Keratinocyte (primary cell): ENCODE measurements at regions not wholly inside any gene's neighbourhood (a gene's known extent, or its start where the extent isn't known, plus 50 kb on each side); places are given as distances from the start of the nearest gene placed in this dataset.

Experiments used
- DNase-seq: peaks from one replicate; pipeline ENCODE4 v3.0.0-alpha.2; 2011; ENCODE audit warnings: low read depth, missing footprints, low spot score
- FAIRE-seq: peaks from 2 replicates; lab custom pipeline; 2011; peaks lifted over from hg19 to GRCh38; lab: Jason Lieb, UNC
- H2AFZ ChIP-seq: 2 replicates; pipeline ENCODE4 v1.6.0; 2012; ENCODE audit warnings: low read length, control low read depth, inconsistent platforms; ENCODE audit not compliant: control insufficient read depth
- H3K27ac ChIP-seq: 2 replicates; pipeline ENCODE4 v1.5.1; 2011; ENCODE audit warnings: low read length; ENCODE audit not compliant: control insufficient read depth, insufficient read depth
- H3K27me3 ChIP-seq: 3 replicates; pipeline ENCODE4 v1.6.0; 2011; ENCODE audit warnings: low read length; ENCODE audit not compliant: control insufficient read depth, insufficient read depth; ENCODE audit errors: extremely low read depth
- H3K36me3 ChIP-seq, 2 experiments: 2 replicates in 1 of 2; 3 replicates in 1 of 2; pipeline ENCODE4 v1.5.1; 2011; ENCODE audit warnings: low read length in 2 of 2, mild to moderate bottlenecking in 1 of 2; ENCODE audit not compliant: control insufficient read depth in 2 of 2, insufficient read depth in 2 of 2; ENCODE audit errors: extremely low read depth in 1 of 2
- H3K4me1 ChIP-seq: 3 replicates; pipeline ENCODE4 v1.5.1; 2011; ENCODE audit warnings: low read length; ENCODE audit not compliant: control insufficient read depth, insufficient read depth; ENCODE audit errors: extremely low read depth
- H3K4me2 ChIP-seq: 3 replicates; pipeline ENCODE4 v1.6.0; 2011; ENCODE audit warnings: low read depth, low read length; ENCODE audit not compliant: control insufficient read depth, insufficient read depth; ENCODE audit errors: extremely low read depth
- H3K4me3 ChIP-seq, 3 experiments: fragments of 200-600 bp in 1 of 3; sonication (generic) in 1 of 3; 2 replicates in 2 of 3; 3 replicates in 1 of 3; pipeline ENCODE4 v1.5.1; 2011 to 2016; ENCODE audit warnings: low read length in 3 of 3, mild to moderate bottlenecking in 3 of 3, control low read depth in 2 of 3, inconsistent platforms in 1 of 3, low read depth in 1 of 3, mixed read lengths in 1 of 3, mixed run types in 1 of 3, moderate library complexity in 1 of 3; ENCODE audit not compliant: control insufficient read depth in 2 of 3, insufficient read depth in 2 of 3; ENCODE audit errors: extremely low read depth in 1 of 3
- H3K79me2 ChIP-seq: 2 replicates; pipeline ENCODE4 v1.6.0; 2012; ENCODE audit warnings: low read length; ENCODE audit not compliant: control insufficient read depth, insufficient read depth
- H3K9ac ChIP-seq: 3 replicates; pipeline ENCODE4 v1.6.0; 2011; ENCODE audit warnings: low read length; ENCODE audit not compliant: control insufficient read depth, insufficient read depth; ENCODE audit errors: extremely low read depth
- H3K9me1 ChIP-seq: 3 replicates; pipeline ENCODE4 v1.6.0; 2011; ENCODE audit warnings: low read length; ENCODE audit not compliant: control insufficient read depth, insufficient read depth; ENCODE audit errors: extremely low read depth
- H3K9me3 ChIP-seq: 2 replicates; pipeline ENCODE4 v1.5.1; 2012; ENCODE audit warnings: low read depth, low read length; ENCODE audit not compliant: control insufficient read depth
- H4K20me1 ChIP-seq: 3 replicates; pipeline ENCODE4 v1.6.0; 2011; ENCODE audit warnings: low read length; ENCODE audit not compliant: control insufficient read depth, insufficient read depth; ENCODE audit errors: extremely low read depth
- CTCF ChIP-seq, 3 experiments: IDR thresholded peaks in 1 of 3; conservative IDR thresholded peaks in 1 of 3; optimal IDR thresholded peaks in 1 of 3; 2 replicates in 2 of 3; 3 replicates in 1 of 3; pipeline versions ENCODE3 to v1.5.1; 2011; ENCODE audit warnings: low read length in 3 of 3, mild to moderate bottlenecking in 3 of 3, moderate library complexity in 2 of 3, control low read depth in 1 of 3, inconsistent platforms in 1 of 3; ENCODE audit not compliant: insufficient read depth in 2 of 3; ENCODE audit errors: extremely low read depth in 1 of 3
- EZH2 ChIP-seq: IDR thresholded peaks from one replicate; pipeline ENCODE4 v1.6.1; 2012; ENCODE audit warnings: inconsistent platforms, mild to moderate bottlenecking, low read length, moderate library complexity
- dilution Hi-C: fragments of 300-500 bp; cut with MboI; formaldehyde crosslinking; loops from one replicate; pipeline ENCODE4 v1.7.0; 2020; ENCODE audit warnings: low sequenced_read_pairs; ENCODE audit not compliant: extremely low pct_ligation_motif_present

DNA sequence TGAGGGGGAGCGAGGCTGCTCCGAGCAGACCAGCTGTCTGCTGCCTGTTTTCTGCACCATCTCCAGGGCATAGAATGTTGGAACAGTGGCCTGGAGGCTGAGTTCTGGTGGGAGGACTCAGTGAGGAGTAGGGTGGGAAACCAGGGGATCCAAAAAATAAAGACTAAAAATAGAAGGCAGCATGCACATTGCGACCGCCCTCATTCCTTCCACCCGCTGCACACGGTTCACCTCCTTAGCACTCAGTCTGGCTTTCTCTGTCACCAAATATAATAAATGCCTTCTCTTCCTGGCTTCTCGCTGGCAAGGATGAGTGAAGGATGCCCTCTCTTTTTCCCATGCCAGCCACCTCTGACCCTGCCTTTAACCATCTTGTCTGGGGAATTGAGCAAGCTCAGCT, 146.2 kb downstream of the AACS start:
- Histone ChIP-seq H3K4me2 (no peak overlapping the region), H3K4me1 (no peaks in the 10 kb centered on the region), H3K9me3 (no peaks in the 10 kb centered on the region), H3K9ac (no peak overlapping the region), H2AFZ (no peak overlapping the region), H4K20me1 (no peaks in the 10 kb centered on the region), H3K27ac (no peak overlapping the region), H3K4me3 (no peak overlapping the region), H3K36me3 (no peaks in the 10 kb centered on the region), H3K27me3 (no peaks in the 10 kb centered on the region), H3K79me2 (no peaks in the 10 kb centered on the region), H3K9me1 (no peaks in the 10 kb centered on the region)
- no peak for TF ChIP-seq CTCF (optimal IDR thresholded peaks at IDR 0.05 in 1 of 3, IDR thresholded peaks at IDR 0.05 in 1 of 3, conservative IDR thresholded peaks at IDR 0.05 in 1 of 3; ENCODE audit: extremely low read depth in 1 of 3, insufficient read depth in 2 of 3, low read length in 3 of 3)
- no peak for TF ChIP-seq EZH2
- FAIRE-seq (no peak), DNase-seq (no peak)
- dilution Hi-C loops, result no loop called here

GRCh38 chr12:125214289-125214688, 149.1 kb downstream of the AACS start:
- Histone ChIP-seq H3K9me3 (no peaks in the 10 kb centered on the region), H3K9me1 (no peaks in the 10 kb centered on the region), H2AFZ (no peak overlapping the region), H3K79me2 (no peaks in the 10 kb centered on the region), H3K4me2 (no peak overlapping the region), H3K4me1 (no peaks in the 10 kb centered on the region), H3K27me3 (no peaks in the 10 kb centered on the region), H3K9ac (no peak overlapping the region), H3K27ac (no peak overlapping the region), H3K36me3 (no peaks in the 10 kb centered on the region), H3K4me3 (no peak overlapping the region), H4K20me1 (no peaks in the 10 kb centered on the region)
- FAIRE-seq (no peak), DNase-seq (no peak)
- TF ChIP-seq EZH2 (no peak), CTCF (optimal IDR thresholded peaks at IDR 0.05 in 1 of 3, IDR thresholded peaks at IDR 0.05 in 1 of 3, conservative IDR thresholded peaks at IDR 0.05 in 1 of 3; ENCODE audit: extremely low read depth in 1 of 3, insufficient read depth in 2 of 3, low read length in 3 of 3) (no peak)
- dilution Hi-C loops, result no loop called here
